Neural cell (in vitro differentiated cells): ENCODE measurements at regions not wholly inside any gene's neighbourhood (a gene's known extent, or its start where the extent isn't known, plus 50 kb on each side); places are given as distances from the start of the nearest gene placed in this dataset.
A peak's percentile ranks its signal among the peaks of the same experiment; 100 is the strongest.

Source experiments
- EZH2 ChIP-seq: fragments of 200-600, 300-800 bp; shearing (Covaris generic), sonication (generic); IDR thresholded peaks from 2 replicates; pipeline ENCODE4 v1.6.1; 2014; ENCODE audit warnings: antibody characterized with exemption, low read length, borderline replicate concordance, mild to moderate bottlenecking; ENCODE audit not compliant: insufficient read depth, poor library complexity, severe bottlenecking
- MXI1 ChIP-seq: fragments of 450-650 bp; conservative IDR thresholded peaks from 2 replicates; pipeline ENCODE4 v1.6.1; 2014; ENCODE audit warnings: antibody characterized with exemption, mild to moderate bottlenecking; ENCODE audit not compliant: poor library complexity, severe bottlenecking
- RAD21 ChIP-seq: fragments of 450-650 bp; conservative IDR thresholded peaks from 2 replicates; pipeline ENCODE4 v1.6.1; 2014; ENCODE audit warnings: antibody characterized with exemption, mild to moderate bottlenecking, moderate library complexity
- TF ChIP-seq, protein P1 (sequence below): fragments of 450-650 bp; IDR thresholded peaks from 2 replicates; pipeline ENCODE4 v1.5.1; 2014; ENCODE audit warnings: antibody characterized with exemption, mild to moderate bottlenecking, moderate library complexity; ENCODE audit not compliant: poor library complexity, severe bottlenecking

DNA sequence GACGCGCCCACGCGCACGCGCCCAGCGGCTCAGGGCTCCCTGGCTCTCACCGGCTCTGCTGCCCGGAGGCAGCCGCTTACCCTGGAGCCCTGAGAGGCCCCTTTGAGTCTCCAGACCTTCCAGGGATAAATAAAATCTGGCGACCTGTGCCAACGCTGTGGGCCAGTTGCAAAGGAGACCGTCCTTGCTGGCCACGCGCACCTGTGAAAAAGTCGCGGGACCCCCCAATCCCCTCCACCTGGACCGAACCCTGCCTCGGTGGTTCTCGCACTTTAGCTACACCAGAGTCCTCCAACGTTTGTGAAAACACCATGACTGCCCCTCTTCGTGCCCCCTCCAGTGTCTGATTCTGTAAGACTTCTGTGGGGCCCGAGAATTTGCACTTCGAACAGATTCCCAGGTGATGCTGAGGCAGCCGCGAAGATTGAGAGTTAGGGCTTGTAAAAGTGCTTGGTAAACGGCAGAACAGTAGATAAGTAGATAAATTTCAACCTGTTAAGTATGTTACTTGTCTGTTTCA, 102.4 kb upstream of the SVIL start:
- TF ChIP-seq MXI1 (peak; percentile 1), EZH2 (no peak), RAD21 (no peak)
- TF ChIP-seq, protein P1, sequence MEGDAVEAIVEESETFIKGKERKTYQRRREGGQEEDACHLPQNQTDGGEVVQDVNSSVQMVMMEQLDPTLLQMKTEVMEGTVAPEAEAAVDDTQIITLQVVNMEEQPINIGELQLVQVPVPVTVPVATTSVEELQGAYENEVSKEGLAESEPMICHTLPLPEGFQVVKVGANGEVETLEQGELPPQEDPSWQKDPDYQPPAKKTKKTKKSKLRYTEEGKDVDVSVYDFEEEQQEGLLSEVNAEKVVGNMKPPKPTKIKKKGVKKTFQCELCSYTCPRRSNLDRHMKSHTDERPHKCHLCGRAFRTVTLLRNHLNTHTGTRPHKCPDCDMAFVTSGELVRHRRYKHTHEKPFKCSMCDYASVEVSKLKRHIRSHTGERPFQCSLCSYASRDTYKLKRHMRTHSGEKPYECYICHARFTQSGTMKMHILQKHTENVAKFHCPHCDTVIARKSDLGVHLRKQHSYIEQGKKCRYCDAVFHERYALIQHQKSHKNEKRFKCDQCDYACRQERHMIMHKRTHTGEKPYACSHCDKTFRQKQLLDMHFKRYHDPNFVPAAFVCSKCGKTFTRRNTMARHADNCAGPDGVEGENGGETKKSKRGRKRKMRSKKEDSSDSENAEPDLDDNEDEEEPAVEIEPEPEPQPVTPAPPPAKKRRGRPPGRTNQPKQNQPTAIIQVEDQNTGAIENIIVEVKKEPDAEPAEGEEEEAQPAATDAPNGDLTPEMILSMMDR: no peak
